ENCODE measurements at regions not wholly inside any gene's neighbourhood (a gene's known extent, or its start where the extent isn't known, plus 50 kb on each side); places are given as distances from the start of the nearest gene placed in this dataset.

GRCh38 chr18:3328532-3328931 lies 66.6 kb downstream of the MYL12B start:
- no peaks in the 10 kb centered on the region for H3K9me3 ChIP-seq
- intact Hi-C loops (cut with DNase I; ENCODE audit: low total_unique reads): no loop called here
- H3K36me3 ChIP-seq (ENCODE audit: low read depth, missing control alignments): no peaks in the 10 kb centered on the region
- 52 to 55% methylated on average over 1 of the region's 1 CpG for WGBS, 2 donors
- no peaks in the 10 kb centered on the region for H3K27me3 ChIP-seq
- no peaks in the 10 kb centered on the region for H3K4me1 ChIP-seq
- H3K4me3 ChIP-seq: no peak overlapping the region
- TF ChIP-seq CTCF (IDR thresholded peaks at IDR 0.05) (no peak), POLR2A (IDR thresholded peaks at IDR 0.05) (no peak)
- no peak for DNase-seq
- no peak overlapping the region for H3K27ac ChIP-seq

- H3K27me3 ChIP-seq: no peaks in the 10 kb centered on the region
- no peak for TF ChIP-seq CTCF (IDR thresholded peaks at IDR 0.05)
- TF ChIP-seq POLR2A (IDR thresholded peaks at IDR 0.05): no peak
- intact Hi-C loops (cut with DNase I; ENCODE audit: low total_unique reads): no loop called here
- no peaks in the 10 kb centered on the region for H3K36me3 ChIP-seq (ENCODE audit: low read depth, missing control alignments)
- H3K27ac ChIP-seq: no peak overlapping the region
- no peaks in the 10 kb centered on the region for H3K9me3 ChIP-seq
- no peaks in the 10 kb centered on the region for H3K4me1 ChIP-seq
- WGBS, 2 donors: 85 to 90% methylated on average over 5 of the region's 5 CpGs
- no peak for DNase-seq
- no peak overlapping the region for H3K4me3 ChIP-seq
Measured at GRCh38 chr18:3329471-3329870, 67.5 kb downstream of the MYL12B start.

GRCh38 chr18:3329872-3330271 lies 67.9 kb downstream of the MYL12B start:
- WGBS, 2 donors: 79 to 85% methylated on average over 1 of the region's 1 CpG
- intact Hi-C loops (cut with DNase I; ENCODE audit: low total_unique reads): no loop called here

GRCh38 chr18:3330622-3331021 lies 68.7 kb downstream of the MYL12B start:
- Histone ChIP-seq H3K9me3 (no peaks in the 10 kb centered on the region), H3K36me3 (ENCODE audit: low read depth, missing control alignments) (no peaks in the 10 kb centered on the region), H3K4me3 (no peak overlapping the region), H3K27ac (no peak overlapping the region), H3K27me3 (no peaks in the 10 kb centered on the region), H3K4me1 (no peaks in the 10 kb centered on the region)
- WGBS, 2 donors: 64 to 77% methylated on average over 12 of the region's 12 CpGs
- TF ChIP-seq CTCF (IDR thresholded peaks at IDR 0.05) (no peak), POLR2A (IDR thresholded peaks at IDR 0.05) (no peak)
- DNase-seq: no peak
- intact Hi-C loops (cut with DNase I; ENCODE audit: low total_unique reads): no loop called here

More at GRCh38 chr18:3329872-3330271, 67.9 kb downstream of the MYL12B start:
- Histone ChIP-seq H3K27ac (no peak overlapping the region), H3K36me3 (ENCODE audit: low read depth, missing control alignments) (no peaks in the 10 kb centered on the region), H3K4me1 (no peaks in the 10 kb centered on the region), H3K4me3 (no peak overlapping the region), H3K9me3 (no peaks in the 10 kb centered on the region), H3K27me3 (no peaks in the 10 kb centered on the region)
- DNase-seq: no peak
- no peak for TF ChIP-seq POLR2A (IDR thresholded peaks at IDR 0.05)
- no peak for TF ChIP-seq CTCF (IDR thresholded peaks at IDR 0.05)

GRCh38 chr18:3332376-3332775 lies 70.4 kb downstream of the MYL12B start:
- intact Hi-C loops (cut with DNase I; ENCODE audit: low total_unique reads): no loop called here
- no peak for DNase-seq
- 89 to 96% methylated on average over 2 of the region's 2 CpGs for WGBS, 2 donors
- H3K4me3 ChIP-seq: no peak overlapping the region
- no peaks in the 10 kb centered on the region for H3K27me3 ChIP-seq
- no peaks in the 10 kb centered on the region for H3K9me3 ChIP-seq
- H3K36me3 ChIP-seq (ENCODE audit: low read depth, missing control alignments): no peaks in the 10 kb centered on the region
- no peak overlapping the region for H3K27ac ChIP-seq
- TF ChIP-seq POLR2A (IDR thresholded peaks at IDR 0.05) (no peak), CTCF (IDR thresholded peaks at IDR 0.05) (no peak)
- no peaks in the 10 kb centered on the region for H3K4me1 ChIP-seq

All from testis (tissue), 2 donors.